ENCODE measurements at regions not wholly inside any gene's neighbourhood (a gene's known extent, or its start where the extent isn't known, plus 50 kb on each side); places are given as distances from the start of the nearest gene placed in this dataset.
"Not testable (repeated sequence)": the region's sequence is repeated elsewhere in the genome, so short reads cannot be mapped to it uniquely, and the experiment has no call there.

- not testable (repeated sequence) for DNase-seq (ENCODE audit: low read depth)
Observed at GRCh38 chr7:69052-69451, 123.3 kb upstream of the FAM20C start.

- not testable (repeated sequence) for DNase-seq (ENCODE audit: low read depth)
Observed at GRCh38 chr7:69499-70123, 122.8 kb upstream of the FAM20C start.

- not testable (repeated sequence) for DNase-seq (ENCODE audit: low read depth)
Observed at GRCh38 chr7:70207-70606, 122.2 kb upstream of the FAM20C start.

- DNase-seq (ENCODE audit: low read depth), result not testable (repeated sequence)
Observed at GRCh38 chr7:70989-71388, 121.4 kb upstream of the FAM20C start.

GRCh38 chr7:72266-73057, 119.9 kb upstream of the FAM20C start:
- not testable (repeated sequence) for DNase-seq (ENCODE audit: low read depth)

- DNase-seq (ENCODE audit: low read depth), result not testable (repeated sequence)
Observed at GRCh38 chr7:73058-73331, 119.4 kb upstream of the FAM20C start.

- DNase-seq (ENCODE audit: low read depth), result not testable (repeated sequence)
Observed at GRCh38 chr7:74008-74540, 118.3 kb upstream of the FAM20C start.

- not testable (repeated sequence) for DNase-seq (ENCODE audit: low read depth)
Observed at GRCh38 chr7:75511-75910, 116.9 kb upstream of the FAM20C start.

- not testable (repeated sequence) for DNase-seq (ENCODE audit: low read depth)
Observed at GRCh38 chr7:76202-76601, 116.2 kb upstream of the FAM20C start.

GRCh38 chr7:76829-77395, 115.5 kb upstream of the FAM20C start:
- DNase-seq (ENCODE audit: low read depth), result not testable (repeated sequence)

- DNase-seq (ENCODE audit: low read depth), result not testable (repeated sequence)
Observed at GRCh38 chr7:78862-79261, 113.5 kb upstream of the FAM20C start.

- not testable (repeated sequence) for DNase-seq (ENCODE audit: low read depth)
Observed at GRCh38 chr7:79400-80055, 112.8 kb upstream of the FAM20C start.

- no peak for DNase-seq (ENCODE audit: low read depth)
Observed at GRCh38 chr7:80259-81067, 111.9 kb upstream of the FAM20C start.

GRCh38 chr7:81068-81925, 111.1 kb upstream of the FAM20C start:
- DNase-seq (ENCODE audit: low read depth), result no peak

GRCh38 chr7:81926-82756, 110.2 kb upstream of the FAM20C start:
- DNase-seq (ENCODE audit: low read depth), result no peak

GRCh38 chr7:82757-83155, 109.6 kb upstream of the FAM20C start:
- no peak for DNase-seq (ENCODE audit: low read depth)

GRCh38 chr7:83441-83840, 108.9 kb upstream of the FAM20C start:
- no peak for DNase-seq (ENCODE audit: low read depth)

- DNase-seq (ENCODE audit: low read depth), result no peak
Observed at GRCh38 chr7:83861-84632, 108.3 kb upstream of the FAM20C start.

GRCh38 chr7:84633-85020, 107.7 kb upstream of the FAM20C start:
- no peak for DNase-seq (ENCODE audit: low read depth)

All from HS-5 (cell line).